ENCODE measurements at regions not wholly inside any gene's neighbourhood (a gene's known extent, or its start where the extent isn't known, plus 50 kb on each side); places are given as distances from the start of the nearest gene placed in this dataset.

GRCh38 chr7:85875398-85875797 lies 688.5 kb upstream of the SEMA3D start:
- no peak for TF ChIP-seq CTCF (conservative IDR thresholded peaks at IDR 0.05 in 1 of 2, IDR thresholded peaks at IDR 0.05 in 1 of 2; ENCODE audit: low read depth in 1 of 2, low read length in 2 of 2)
- TF ChIP-seq EZH2 (IDR thresholded peaks at IDR 0.05; ENCODE audit: low read length, missing control alignments): no peak
